Fibroblast of lung (primary cell): ENCODE measurements at regions not wholly inside any gene's neighbourhood (a gene's known extent, or its start where the extent isn't known, plus 50 kb on each side); places are given as distances from the start of the nearest gene placed in this dataset.

ENCODE experiments used
- EZH2 ChIP-seq: IDR thresholded peaks from 2 replicates; pipeline ENCODE4 v1.5.1; 2012; ENCODE audit warnings: low read length, control low read depth, mild to moderate bottlenecking; ENCODE audit errors: missing control alignments
- TF ChIP-seq, protein P1 (sequence below), 2 donors: IDR thresholded peaks in 1 of 2; conservative IDR thresholded peaks in 1 of 2; 1 replicate in 1 of 2; 2 replicates in 1 of 2; pipeline ENCODE4 v1.5.1; 2011 to 2012; ENCODE audit warnings: low read length in 2 of 2, control low read depth in 1 of 2, inconsistent platforms in 1 of 2, low read depth in 1 of 2, mild to moderate bottlenecking in 1 of 2

DNA sequence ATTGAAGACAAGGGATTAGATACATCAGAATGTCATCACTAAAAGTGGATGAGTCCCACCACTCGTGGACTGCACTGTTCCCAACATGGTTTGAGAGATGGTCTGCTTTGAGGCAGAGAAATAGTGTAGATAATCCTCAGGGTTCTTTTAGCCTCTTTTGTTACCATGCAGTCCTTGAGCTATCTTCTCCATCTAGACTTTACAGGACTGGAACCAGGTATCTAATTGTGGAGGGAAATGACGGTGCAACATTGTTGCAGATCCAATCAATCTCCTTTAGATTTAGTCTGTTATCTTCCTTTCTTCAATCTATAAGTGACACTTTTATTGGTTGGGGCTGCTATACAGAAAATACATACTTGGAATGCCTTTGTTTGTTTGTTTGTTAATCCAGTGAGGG is 183.8 kb upstream of the CWC22 start:
- TF ChIP-seq, protein P1, sequence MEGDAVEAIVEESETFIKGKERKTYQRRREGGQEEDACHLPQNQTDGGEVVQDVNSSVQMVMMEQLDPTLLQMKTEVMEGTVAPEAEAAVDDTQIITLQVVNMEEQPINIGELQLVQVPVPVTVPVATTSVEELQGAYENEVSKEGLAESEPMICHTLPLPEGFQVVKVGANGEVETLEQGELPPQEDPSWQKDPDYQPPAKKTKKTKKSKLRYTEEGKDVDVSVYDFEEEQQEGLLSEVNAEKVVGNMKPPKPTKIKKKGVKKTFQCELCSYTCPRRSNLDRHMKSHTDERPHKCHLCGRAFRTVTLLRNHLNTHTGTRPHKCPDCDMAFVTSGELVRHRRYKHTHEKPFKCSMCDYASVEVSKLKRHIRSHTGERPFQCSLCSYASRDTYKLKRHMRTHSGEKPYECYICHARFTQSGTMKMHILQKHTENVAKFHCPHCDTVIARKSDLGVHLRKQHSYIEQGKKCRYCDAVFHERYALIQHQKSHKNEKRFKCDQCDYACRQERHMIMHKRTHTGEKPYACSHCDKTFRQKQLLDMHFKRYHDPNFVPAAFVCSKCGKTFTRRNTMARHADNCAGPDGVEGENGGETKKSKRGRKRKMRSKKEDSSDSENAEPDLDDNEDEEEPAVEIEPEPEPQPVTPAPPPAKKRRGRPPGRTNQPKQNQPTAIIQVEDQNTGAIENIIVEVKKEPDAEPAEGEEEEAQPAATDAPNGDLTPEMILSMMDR (conservative IDR thresholded peaks at IDR 0.05 in 1 of 2, IDR thresholded peaks at IDR 0.05 in 1 of 2; ENCODE audit: low read depth in 1 of 2, low read length in 2 of 2), result no peak
- no peak for TF ChIP-seq EZH2
